GM19463 (cell line): ENCODE measurements at regions not wholly inside any gene's neighbourhood (a gene's known extent, or its start where the extent isn't known, plus 50 kb on each side); places are given as distances from the start of the nearest gene placed in this dataset.
"Not testable (repeated sequence)": the region's sequence is repeated elsewhere in the genome, so short reads cannot be mapped to it uniquely, and the experiment has no call there.

Experiments
- ATAC-seq: cut with Tn5 transposase; IDR thresholded peaks from one replicate; pipeline ENCODE4 v1.9.1; 2021; ENCODE audit warnings: mild to moderate bottlenecking, moderate library complexity; ENCODE audit not compliant: unreplicated experiment

DNA sequence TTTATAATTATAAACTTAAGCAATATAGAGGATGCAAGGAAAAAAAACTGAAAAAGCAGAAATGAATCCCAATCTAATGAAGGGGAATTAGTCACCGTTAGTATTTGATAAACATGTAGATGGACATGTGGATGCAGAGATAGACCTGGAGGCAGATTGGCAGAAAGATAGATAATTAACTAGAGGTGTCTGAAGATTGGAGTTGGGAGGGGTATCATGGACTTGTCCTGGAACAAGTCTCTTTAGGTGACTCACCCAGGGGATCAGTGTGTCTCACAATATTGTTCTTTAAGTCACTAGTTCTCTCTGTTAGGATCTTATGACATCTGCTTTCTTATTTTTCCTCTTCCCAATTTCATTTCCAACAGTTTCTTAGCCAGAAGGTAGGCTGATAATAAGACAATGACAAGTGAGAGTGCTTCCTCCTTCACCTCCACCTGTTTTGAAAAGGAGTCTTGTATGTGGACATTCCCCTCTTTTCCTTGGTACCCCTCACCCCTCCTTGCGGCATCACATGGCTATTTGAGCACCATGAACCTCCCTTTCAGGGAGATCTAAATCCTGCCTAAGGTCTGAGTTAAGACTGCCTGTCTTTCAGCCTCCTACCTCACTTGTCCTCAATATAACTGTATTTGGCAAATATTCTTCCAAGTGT lies 987.7 kb downstream of the TSN start:
- no peak for ATAC-seq

- ATAC-seq: no peak
These were observed 990.2 kb downstream of the TSN start for GRCh38 chr2:122745603-122746002.

DNA sequence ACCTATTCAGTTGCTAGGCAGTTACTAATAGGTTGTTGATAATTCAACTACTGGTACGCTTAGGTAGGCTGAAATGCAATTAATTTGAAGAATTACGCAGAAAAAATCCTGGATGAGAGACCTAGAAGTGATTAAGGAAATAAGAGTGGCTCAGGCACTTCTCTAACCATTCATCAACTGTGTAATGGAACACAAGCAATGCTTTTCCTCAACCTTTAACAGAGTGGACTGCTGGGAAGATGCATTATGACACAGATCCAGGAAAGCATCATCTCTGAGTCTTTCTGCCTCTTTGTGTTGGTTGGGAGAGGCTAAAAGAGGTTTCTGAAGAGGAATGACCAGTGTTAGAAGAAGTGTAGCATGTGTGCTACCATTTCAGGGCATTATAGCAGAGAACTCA lies 992.2 kb downstream of the TSN start:
- no peak for ATAC-seq

DNA sequence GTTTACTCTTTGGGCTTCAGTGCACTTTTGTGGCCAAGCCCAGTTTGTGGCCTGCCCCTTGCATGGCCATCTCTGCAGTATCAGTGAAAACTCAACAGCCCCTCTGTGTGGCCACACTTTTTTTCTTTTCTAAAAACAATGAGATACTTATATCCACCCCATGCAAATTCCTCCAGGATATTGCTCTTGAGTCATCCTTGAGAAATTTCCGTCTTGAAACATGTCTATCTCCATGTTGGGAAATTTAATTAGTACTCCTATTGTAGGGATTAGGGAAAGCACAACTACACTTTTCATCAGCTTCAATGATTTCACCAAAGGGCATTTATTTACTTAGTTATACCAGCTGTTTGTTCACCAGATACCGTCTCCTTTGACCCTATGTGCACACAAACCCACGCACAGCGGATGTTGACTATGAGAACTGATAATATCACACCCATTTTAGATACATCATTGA lies 993.1 kb downstream of the TSN start:
- no peak for ATAC-seq

GRCh38 chr2:122749405-122749804 lies 994.0 kb downstream of the TSN start:
- ATAC-seq: no peak

DNA sequence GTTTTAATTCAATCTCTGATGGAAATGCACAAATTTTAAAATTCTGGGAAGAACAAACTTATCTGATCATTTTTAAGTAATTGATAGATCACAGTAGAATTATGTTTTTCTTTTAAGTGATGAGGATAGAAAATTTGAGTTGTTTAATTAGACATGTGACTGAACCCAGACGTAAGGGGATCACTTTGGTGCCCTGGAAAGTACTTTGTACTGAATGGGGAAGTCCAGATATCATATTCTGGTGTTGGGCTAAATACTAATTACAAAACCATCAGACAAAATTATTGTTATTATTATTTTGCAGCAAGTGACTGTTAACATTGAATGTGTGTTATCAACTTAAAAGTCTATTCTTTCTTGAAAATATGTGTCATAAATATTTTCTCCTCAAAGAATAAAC lies 994.6 kb downstream of the TSN start:
- ATAC-seq: no peak

DNA sequence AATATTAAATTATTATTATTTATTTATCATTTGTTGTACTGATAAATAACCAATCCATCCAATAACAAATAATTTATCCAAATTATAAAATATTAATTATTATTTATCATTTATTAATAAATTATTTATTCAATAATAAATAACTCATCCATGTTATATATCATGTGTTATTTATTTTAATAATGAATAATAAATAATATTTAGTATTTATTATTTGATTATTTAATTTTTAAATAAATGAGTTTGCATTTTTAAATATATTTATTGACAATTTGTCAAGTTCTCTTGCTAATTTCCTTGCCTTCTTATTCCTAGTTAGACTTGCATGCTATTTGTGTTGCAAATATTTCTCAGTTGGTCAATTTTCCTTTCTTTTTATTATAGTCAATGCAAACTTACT lies 995.4 kb downstream of the TSN start:
- no peak for ATAC-seq

DNA sequence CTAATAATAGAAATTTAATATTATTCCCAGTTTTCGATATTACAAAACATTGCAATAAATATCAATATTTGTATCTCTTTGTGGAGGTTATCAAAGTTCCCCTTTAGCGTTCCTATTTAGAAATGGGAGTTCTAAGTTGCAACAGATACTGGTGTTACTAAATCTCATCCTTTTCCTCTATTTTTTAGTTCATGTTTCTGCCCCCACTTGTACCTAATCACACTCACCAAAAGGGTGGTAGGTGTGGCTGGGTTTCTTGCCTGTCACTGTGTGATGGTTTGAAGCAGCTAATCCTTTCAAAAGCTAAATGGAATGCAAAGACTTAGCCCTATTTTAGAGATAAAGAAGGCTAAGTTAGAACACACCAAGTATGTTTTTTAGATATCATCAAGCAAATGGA lies 997.9 kb downstream of the TSN start:
- ATAC-seq: no peak

DNA sequence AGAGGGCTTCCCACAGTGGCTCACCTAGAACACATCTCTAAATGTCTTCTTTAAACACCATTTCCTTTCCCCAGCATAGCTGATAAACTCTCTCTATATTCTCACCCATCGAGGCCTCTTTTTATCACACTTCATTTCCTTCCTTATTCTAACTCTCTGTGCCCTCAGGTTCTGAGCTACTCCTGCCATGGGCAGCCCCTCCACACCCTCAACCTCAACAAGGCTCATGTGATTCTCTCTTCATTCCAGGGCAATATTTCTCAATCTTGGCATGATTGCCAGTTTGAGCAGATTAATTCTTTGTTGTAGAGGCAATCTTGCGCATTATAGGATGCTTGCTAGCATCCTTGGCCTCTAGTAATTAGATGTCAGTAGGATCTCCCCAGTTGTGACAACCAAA lies 999.1 kb downstream of the TSN start:
- no peak for ATAC-seq

- no peak for ATAC-seq
These were observed 999.9 kb downstream of the TSN start for GRCh38 chr2:122755281-122755780.

GRCh38 chr2:122758967-122759366 lies 1003.5 kb downstream of the TSN start:
- ATAC-seq: peak; percentile 77

DNA sequence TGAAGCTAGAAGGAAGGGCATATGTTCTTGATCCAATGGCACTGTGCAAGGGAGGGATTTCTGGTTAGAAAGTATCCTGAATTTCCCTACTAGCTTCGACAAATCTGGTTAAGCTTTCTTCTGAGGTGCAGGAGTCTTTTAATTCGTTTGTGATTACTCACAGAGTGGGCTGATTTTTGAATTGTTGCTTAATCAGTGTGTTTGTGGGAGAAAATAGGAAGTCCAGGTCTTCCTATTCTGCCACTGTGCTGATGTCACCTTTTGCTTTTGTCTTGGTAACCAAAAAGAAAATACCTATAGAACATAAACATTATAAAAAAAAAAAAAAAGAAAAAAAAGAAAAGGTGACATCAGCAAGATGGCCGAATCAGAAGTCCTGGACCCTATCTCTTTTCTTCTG lies 1008.6 kb downstream of the TSN start:
- ATAC-seq: no peak

- ATAC-seq: no peak
These were observed 1024.8 kb downstream of the TSN start for GRCh38 chr2:122780251-122780650.

GRCh38 chr2:122794100-122794499 lies 1038.6 kb downstream of the TSN start:
- no peak for ATAC-seq

DNA sequence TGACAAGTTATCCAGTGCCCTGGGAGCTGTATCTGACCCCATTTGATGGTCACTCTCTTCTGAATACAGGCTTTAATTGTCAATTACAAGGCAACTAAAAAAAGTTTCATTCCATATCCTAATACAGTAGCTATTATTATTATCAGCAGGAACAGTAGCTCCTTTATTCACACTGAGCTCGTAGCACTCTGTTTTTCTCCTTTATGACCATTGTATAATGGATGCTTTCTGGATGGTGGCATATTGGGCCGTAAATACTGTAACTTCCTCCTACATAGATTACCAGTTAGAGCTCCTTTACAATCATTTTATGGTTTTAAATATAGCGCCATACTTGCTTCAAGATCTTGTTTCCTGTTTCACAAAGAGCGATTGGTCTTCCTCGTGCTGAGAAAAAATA lies 1040.3 kb downstream of the TSN start:
- ATAC-seq: no peak

GRCh38 chr2:122799391-122799790 lies 1043.9 kb downstream of the TSN start:
- no peak for ATAC-seq

- no peak for ATAC-seq
These were observed 1045.3 kb downstream of the TSN start for GRCh38 chr2:122800781-122801180.

- ATAC-seq: no peak
These were observed 1049.0 kb downstream of the TSN start for GRCh38 chr2:122804494-122804893.

GRCh38 chr2:122805346-122805745 lies 1049.9 kb downstream of the TSN start:
- ATAC-seq: no peak

GRCh38 chr2:122808286-122808969 lies 1053.0 kb downstream of the TSN start:
- no peak for ATAC-seq

GRCh38 chr2:122812214-122812613 lies 1056.8 kb downstream of the TSN start:
- not testable (repeated sequence) for ATAC-seq

DNA sequence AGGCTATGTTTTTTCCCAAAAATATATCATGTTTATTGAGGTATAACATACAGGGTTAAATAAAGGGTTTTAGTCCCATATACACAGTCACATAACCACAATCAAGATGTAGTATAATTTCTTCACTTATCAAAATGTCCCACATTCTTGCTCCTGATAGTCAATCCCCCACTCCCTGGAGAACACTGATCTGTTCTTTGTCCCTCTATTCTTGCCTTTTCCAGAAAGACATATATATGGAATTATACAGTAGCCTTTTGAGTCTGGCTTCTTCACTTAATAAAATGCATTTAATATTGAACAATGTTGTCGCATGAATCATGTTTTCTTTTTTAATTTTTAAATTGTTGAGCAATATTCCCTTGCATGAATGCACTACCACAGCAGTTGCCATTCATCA lies 1059.7 kb downstream of the TSN start:
- ATAC-seq: no peak

DNA sequence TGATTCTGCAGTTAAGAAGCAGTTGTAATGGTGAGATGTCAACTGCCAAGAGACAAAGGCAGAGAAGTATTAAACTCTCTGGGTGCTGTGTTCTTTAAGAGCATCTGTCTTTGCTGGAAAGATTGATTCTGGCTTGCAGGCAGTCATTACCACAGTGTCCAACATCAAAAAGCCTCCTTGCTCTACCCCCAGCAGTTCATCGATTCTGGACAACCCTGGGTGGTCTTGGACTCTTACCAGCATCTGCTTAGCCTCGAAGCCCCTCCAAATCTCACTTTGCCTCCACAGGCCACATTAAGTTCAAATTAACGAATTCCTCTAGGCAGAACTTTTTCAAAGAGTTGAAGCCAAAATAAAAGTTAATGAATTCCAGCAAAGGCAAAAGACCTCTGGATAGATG lies 1061.4 kb downstream of the TSN start:
- ATAC-seq: no peak
